Breast epithelium (tissue), 3 donors: ENCODE measurements at regions not wholly inside any gene's neighbourhood (a gene's known extent, or its start where the extent isn't known, plus 50 kb on each side); places are given as distances from the start of the nearest gene placed in this dataset.

Experiments used
- CTCF ChIP-seq, 3 donors: fragments of 450-650 bp; IDR thresholded peaks; one replicate each; pipeline ENCODE4 v1.5.1; 2016 to 2017; ENCODE audit warnings: antibody characterized with exemption in 3 of 3, mild to moderate bottlenecking in 3 of 3, moderate library complexity in 3 of 3
- POLR2AphosphoS5 ChIP-seq, 3 donors: sonication (generic); formaldehyde crosslinking; IDR thresholded peaks; one replicate each; pipeline ENCODE4 v1.6.1; 2017; ENCODE audit warnings: antibody characterized with exemption in 3 of 3

GRCh38 chr13:59409211-59409610 is 754.5 kb downstream of the DIAPH3 start:
- TF ChIP-seq POLR2AphosphoS5 (IDR thresholded peaks at IDR 0.05) (no peak), CTCF (IDR thresholded peaks at IDR 0.05) (no peak)
